OCI-LY3 (cell line): ENCODE measurements at regions not wholly inside any gene's neighbourhood (a gene's known extent, or its start where the extent isn't known, plus 50 kb on each side); places are given as distances from the start of the nearest gene placed in this dataset.

Source experiments
- H2AFZ ChIP-seq: fragments of 200-600, 300-600 bp; shearing (Covaris generic); 2 replicates; pipeline ENCODE4 v1.6.0; 2014; ENCODE audit warnings: antibody characterized with exemption, low read depth, low read length
- H3K27ac ChIP-seq: fragments of 200-600, 300-600 bp; sonication (generic); 2 replicates; pipeline ENCODE4 v1.5.1; 2014; ENCODE audit warnings: mild to moderate bottlenecking, low read length, moderate library complexity, mixed read lengths
- H3K27me3 ChIP-seq: fragments of 200-600, 300-600 bp; sonication (generic); 2 replicates; pipeline ENCODE4 v1.6.1; 2014; ENCODE audit warnings: low read depth, low read length, mixed read lengths
- H3K36me3 ChIP-seq: fragments of 200-600, 300-600 bp; sonication (generic); replicated peaks from 2 replicates; pipeline ENCODE3; 2014; ENCODE audit warnings: low read depth, low read length, mixed read lengths
- H3K4me1 ChIP-seq: fragments of 300-600, 200-600 bp; sonication (generic); 2 replicates; pipeline ENCODE4 v1.6.1; 2014; ENCODE audit warnings: low read length, mixed read lengths
- H3K4me2 ChIP-seq: fragments of 200-600, 300-600 bp; sonication (generic); 2 replicates; pipeline ENCODE4 v1.6.1; 2014; ENCODE audit warnings: low read length, mixed read lengths
- H3K4me3 ChIP-seq: fragments of 300-600, 200-600 bp; sonication (generic); 2 replicates; pipeline ENCODE4 v1.5.1; 2014; ENCODE audit warnings: antibody characterized with exemption, mild to moderate bottlenecking, low read length, moderate library complexity
- H3K79me2 ChIP-seq: fragments of 300-600, 200-600 bp; shearing (Covaris generic); 2 replicates; pipeline ENCODE4 v1.6.1; 2014; ENCODE audit warnings: mild to moderate bottlenecking, low read length, mixed read lengths
- H3K9ac ChIP-seq: fragments of 300-600, 200-600 bp; shearing (Covaris generic); 2 replicates; pipeline ENCODE4 v1.6.0; 2014; ENCODE audit warnings: mild to moderate bottlenecking, low read length, moderate library complexity
- H3K9me3 ChIP-seq: fragments of 200-600, 300-600 bp; shearing (Covaris generic); 2 replicates; pipeline ENCODE4 v1.6.1; 2014; ENCODE audit warnings: low read length, mixed read lengths; ENCODE audit not compliant: insufficient read depth
- H4K20me1 ChIP-seq: fragments of 200-600, 300-600 bp; sonication (generic); 2 replicates; pipeline ENCODE4 v1.6.1; 2016; ENCODE audit warnings: low read length, mixed read lengths; ENCODE audit not compliant: insufficient read depth
- EZH2phosphoT487 ChIP-seq: fragments of 200-600 bp; shearing (Covaris generic); IDR thresholded peaks from 2 replicates; pipeline ENCODE4 v1.6.1; 2018; ENCODE audit warnings: antibody characterized with exemption, mixed run types, low read depth
- TF ChIP-seq, protein P1 (sequence below): fragments of 200-600, 300-600 bp; sonication (generic); IDR thresholded peaks from 2 replicates; pipeline ENCODE4 v1.5.1; 2014; ENCODE audit warnings: antibody characterized with exemption, low read length, low read depth

- H3K27me3 ChIP-seq, result no peaks in the 10 kb centered on the region
- peaks cover 5% of the 10 kb centered on the region for H3K4me1 ChIP-seq
- H3K4me2 ChIP-seq, result no peak overlapping the region
Measured at GRCh38 chr5:174827558-174827957, 103.2 kb downstream of the MSX2 start.

GRCh38 chr5:174825587-174825986, 101.2 kb downstream of the MSX2 start:
- no peaks in the 10 kb centered on the region for H4K20me1 ChIP-seq
- no peak overlapping the region for H3K4me2 ChIP-seq
- no peaks in the 10 kb centered on the region for H3K79me2 ChIP-seq
- no peak overlapping the region for H3K4me3 ChIP-seq
- H3K9me3 ChIP-seq, result no peaks in the 10 kb centered on the region
- H2AFZ ChIP-seq, result no peak overlapping the region
- H3K4me1 ChIP-seq, result no peaks in the 10 kb centered on the region
- no peak overlapping the region for H3K27ac ChIP-seq
- H3K36me3 ChIP-seq, result no peaks in the 10 kb centered on the region
- no peaks in the 10 kb centered on the region for H3K27me3 ChIP-seq
- no peak overlapping the region for H3K9ac ChIP-seq
- TF ChIP-seq, protein P1, sequence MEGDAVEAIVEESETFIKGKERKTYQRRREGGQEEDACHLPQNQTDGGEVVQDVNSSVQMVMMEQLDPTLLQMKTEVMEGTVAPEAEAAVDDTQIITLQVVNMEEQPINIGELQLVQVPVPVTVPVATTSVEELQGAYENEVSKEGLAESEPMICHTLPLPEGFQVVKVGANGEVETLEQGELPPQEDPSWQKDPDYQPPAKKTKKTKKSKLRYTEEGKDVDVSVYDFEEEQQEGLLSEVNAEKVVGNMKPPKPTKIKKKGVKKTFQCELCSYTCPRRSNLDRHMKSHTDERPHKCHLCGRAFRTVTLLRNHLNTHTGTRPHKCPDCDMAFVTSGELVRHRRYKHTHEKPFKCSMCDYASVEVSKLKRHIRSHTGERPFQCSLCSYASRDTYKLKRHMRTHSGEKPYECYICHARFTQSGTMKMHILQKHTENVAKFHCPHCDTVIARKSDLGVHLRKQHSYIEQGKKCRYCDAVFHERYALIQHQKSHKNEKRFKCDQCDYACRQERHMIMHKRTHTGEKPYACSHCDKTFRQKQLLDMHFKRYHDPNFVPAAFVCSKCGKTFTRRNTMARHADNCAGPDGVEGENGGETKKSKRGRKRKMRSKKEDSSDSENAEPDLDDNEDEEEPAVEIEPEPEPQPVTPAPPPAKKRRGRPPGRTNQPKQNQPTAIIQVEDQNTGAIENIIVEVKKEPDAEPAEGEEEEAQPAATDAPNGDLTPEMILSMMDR, result no peak
- TF ChIP-seq EZH2phosphoT487, result no peak

More at GRCh38 chr5:174827558-174827957, 103.2 kb downstream of the MSX2 start:
- Histone ChIP-seq H3K9ac (no peak overlapping the region), H3K36me3 (no peaks in the 10 kb centered on the region), H3K9me3 (no peaks in the 10 kb centered on the region), H3K4me3 (no peak overlapping the region), H3K79me2 (no peaks in the 10 kb centered on the region), H4K20me1 (no peaks in the 10 kb centered on the region), H2AFZ (no peak overlapping the region), H3K27ac (no peak overlapping the region)
- TF ChIP-seq, protein P1, result no peak

- no peaks in the 10 kb centered on the region for H3K79me2 ChIP-seq
Measured at GRCh38 chr5:174818430-174818829, 94.0 kb downstream of the MSX2 start.

GRCh38 chr5:174817610-174818009, 93.2 kb downstream of the MSX2 start:
- H3K9ac ChIP-seq, result no peak overlapping the region
- no peaks in the 10 kb centered on the region for H3K4me1 ChIP-seq
- H2AFZ ChIP-seq, result no peak overlapping the region
- no peak for TF ChIP-seq EZH2phosphoT487
- TF ChIP-seq, protein P1, result no peak
- H3K4me2 ChIP-seq, result no peak overlapping the region
- no peaks in the 10 kb centered on the region for H4K20me1 ChIP-seq
- no peaks in the 10 kb centered on the region for H3K79me2 ChIP-seq
- no peak overlapping the region for H3K4me3 ChIP-seq
- no peaks in the 10 kb centered on the region for H3K27me3 ChIP-seq
- H3K36me3 ChIP-seq, result no peaks in the 10 kb centered on the region
- H3K9me3 ChIP-seq, result no peaks in the 10 kb centered on the region
- H3K27ac ChIP-seq, result no peak overlapping the region

More at GRCh38 chr5:174818430-174818829, 94.0 kb downstream of the MSX2 start:
- Histone ChIP-seq H3K9ac (no peak overlapping the region), H3K27ac (no peak overlapping the region), H3K27me3 (no peaks in the 10 kb centered on the region), H4K20me1 (no peaks in the 10 kb centered on the region), H3K9me3 (no peaks in the 10 kb centered on the region), H3K36me3 (no peaks in the 10 kb centered on the region), H3K4me3 (no peak overlapping the region), H3K4me1 (no peaks in the 10 kb centered on the region), H3K4me2 (no peak overlapping the region), H2AFZ (no peak overlapping the region)
- no peak for TF ChIP-seq EZH2phosphoT487
- TF ChIP-seq, protein P1, result no peak
